HEK293T (cell line): ENCODE measurements at regions not wholly inside any gene's neighbourhood (a gene's known extent, or its start where the extent isn't known, plus 50 kb on each side); places are given as distances from the start of the nearest gene placed in this dataset.

Experiments used
- BHLHE40 ChIP-seq: fragments of 450-650 bp; IDR thresholded peaks from 2 replicates; pipeline ENCODE4 v1.6.1; 2016; ENCODE audit warnings: mild to moderate bottlenecking, moderate library complexity, borderline replicate concordance
- ELF4 ChIP-seq: fragments of 450-650 bp; IDR thresholded peaks from 2 replicates; pipeline ENCODE4 v1.6.1; 2017; ENCODE audit warnings: antibody characterized with exemption
- FOXM1 ChIP-seq: fragments of 450-650 bp; IDR thresholded peaks from 2 replicates; pipeline ENCODE4 v1.6.1; 2017; ENCODE audit warnings: mild to moderate bottlenecking, borderline replicate concordance
- HDGF ChIP-seq: fragments of 450-650 bp; IDR thresholded peaks from 2 replicates; pipeline ENCODE4 v1.6.1; 2017; ENCODE audit warnings: antibody characterized with exemption, borderline replicate concordance
- SUZ12 ChIP-seq: fragments of 450-650 bp; IDR thresholded peaks from 2 replicates; pipeline ENCODE4 v1.6.1; 2016; ENCODE audit warnings: mild to moderate bottlenecking
- TARDBP ChIP-seq: fragments of 450-650 bp; IDR thresholded peaks from 2 replicates; pipeline ENCODE4 v1.6.1; 2016
- ZNF384 ChIP-seq: fragments of 450-650 bp; IDR thresholded peaks from 2 replicates; pipeline ENCODE4 v1.6.1; 2016

- TF ChIP-seq HDGF, result no peak
- no peak for TF ChIP-seq SUZ12
- TF ChIP-seq TARDBP, result no peak
- TF ChIP-seq BHLHE40, result no peak
- TF ChIP-seq FOXM1, result no peak
- TF ChIP-seq ZNF384, result no peak
- no peak for TF ChIP-seq ELF4
Measured at GRCh38 chr2:146806364-146807005, 1038.3 kb upstream of the ACVR2A start.
